RWPE2 (cell line): ENCODE measurements at regions not wholly inside any gene's neighbourhood (a gene's known extent, or its start where the extent isn't known, plus 50 kb on each side); places are given as distances from the start of the nearest gene placed in this dataset.

Experiments used
- ATAC-seq: fragments of 200-7000 bp; cut with Tn5 transposase; 3 replicates; pipeline ENCODE4 v1.9.1; 2021; ENCODE audit warnings: low read depth
- DNase-seq: peaks from one replicate; pipeline ENCODE4 v3.0.0-alpha.2; 2020; ENCODE audit warnings: low spot score
- H3K27ac ChIP-seq: fragments of 450-650 bp; 2 replicates; pipeline ENCODE4 v1.5.1; 2017; ENCODE audit warnings: mild to moderate bottlenecking; ENCODE audit not compliant: poor library complexity, severe bottlenecking
- H3K27me3 ChIP-seq: fragments of 250-450 bp; sonication (Bioruptor Pico); 2 replicates; pipeline ENCODE4 v1.5.1; 2021; ENCODE audit warnings: mild to moderate bottlenecking, moderate library complexity; ENCODE audit not compliant: insufficient read depth, poor library complexity, severe bottlenecking
- H3K36me3 ChIP-seq: fragments of 250-450 bp; sonication (Bioruptor Pico); 2 replicates; pipeline ENCODE4 v1.5.1; 2020; ENCODE audit warnings: low read depth, mild to moderate bottlenecking, moderate library complexity
- H3K4me1 ChIP-seq: fragments of 250-450 bp; sonication (Bioruptor Pico); 2 replicates; pipeline ENCODE4 v1.5.1; 2021; ENCODE audit warnings: mild to moderate bottlenecking, moderate library complexity; ENCODE audit not compliant: insufficient read depth, poor library complexity, severe bottlenecking
- H3K4me3 ChIP-seq: fragments of 250-450 bp; sonication (Bioruptor Pico); 2 replicates; pipeline ENCODE4 v1.5.1; 2021; ENCODE audit warnings: mild to moderate bottlenecking, moderate library complexity; ENCODE audit not compliant: severe bottlenecking
- H3K9me3 ChIP-seq: fragments of 250-450 bp; sonication (Bioruptor Pico); 2 replicates; pipeline ENCODE4 v1.5.1; 2021; ENCODE audit warnings: mild to moderate bottlenecking, moderate library complexity; ENCODE audit not compliant: severe bottlenecking
- CTCF ChIP-seq: fragments of 450-650 bp; IDR thresholded peaks from one replicate; pipeline ENCODE4 v1.5.1; 2017; ENCODE audit warnings: mild to moderate bottlenecking, moderate library complexity; ENCODE audit not compliant: poor library complexity, severe bottlenecking

GRCh38 chr4:154032914-154033313 lies 244.0 kb upstream of the SFRP2 start:
- Histone ChIP-seq H3K36me3 (no peaks in the 10 kb centered on the region), H3K9me3 (no peaks in the 10 kb centered on the region), H3K4me3 (no peak overlapping the region), H3K27ac (no peak overlapping the region), H3K27me3 (no peaks in the 10 kb centered on the region), H3K4me1 (no peaks in the 10 kb centered on the region)
- no peak for TF ChIP-seq CTCF
- ATAC-seq: no peak
- no peak for DNase-seq

GRCh38 chr4:154030746-154031145 lies 241.9 kb upstream of the SFRP2 start:
- Histone ChIP-seq H3K27ac (no peak overlapping the region), H3K4me3 (no peak overlapping the region), H3K36me3 (no peaks in the 10 kb centered on the region), H3K9me3 (no peaks in the 10 kb centered on the region), H3K4me1 (no peaks in the 10 kb centered on the region), H3K27me3 (no peaks in the 10 kb centered on the region)
- no peak for TF ChIP-seq CTCF
- ATAC-seq (no peak), DNase-seq (no peak)

GRCh38 chr4:154030152-154030551 lies 241.3 kb upstream of the SFRP2 start:
- no peak for ATAC-seq
- Histone ChIP-seq H3K9me3 (no peaks in the 10 kb centered on the region), H3K27ac (no peak overlapping the region), H3K36me3 (no peaks in the 10 kb centered on the region), H3K4me1 (no peaks in the 10 kb centered on the region), H3K4me3 (no peak overlapping the region), H3K27me3 (no peaks in the 10 kb centered on the region)
- TF ChIP-seq CTCF: no peak
- no peak for DNase-seq

- no peak for DNase-seq
- TF ChIP-seq CTCF: no peak
- Histone ChIP-seq H3K36me3 (no peaks in the 10 kb centered on the region), H3K9me3 (no peaks in the 10 kb centered on the region), H3K4me3 (no peak overlapping the region), H3K27ac (no peak overlapping the region), H3K4me1 (no peaks in the 10 kb centered on the region), H3K27me3 (no peaks in the 10 kb centered on the region)
- ATAC-seq: no peak
These were observed 240.3 kb upstream of the SFRP2 start for GRCh38 chr4:154029171-154029570.

- no peaks in the 10 kb centered on the region for H3K9me3 ChIP-seq
- no peak for ATAC-seq
- DNase-seq: no peak
- no peak for TF ChIP-seq CTCF
- no peaks in the 10 kb centered on the region for H3K4me1 ChIP-seq
- H3K27me3 ChIP-seq: no peaks in the 10 kb centered on the region
- H3K27ac ChIP-seq: no peak overlapping the region
- H3K4me3 ChIP-seq: no peak overlapping the region
- H3K36me3 ChIP-seq: no peaks in the 10 kb centered on the region
These were observed 236.2 kb upstream of the SFRP2 start for GRCh38 chr4:154025110-154025509.
